Daoy (cell line): ENCODE measurements at regions not wholly inside any gene's neighbourhood (a gene's known extent, or its start where the extent isn't known, plus 50 kb on each side); places are given as distances from the start of the nearest gene placed in this dataset.
"Not testable (repeated sequence)": the region's sequence is repeated elsewhere in the genome, so short reads cannot be mapped to it uniquely, and the experiment has no call there.

ENCODE experiments used
- DNase-seq: peaks from one replicate; pipeline ENCODE4 v3.0.0-alpha.2; 2015; ENCODE audit warnings: low read depth

DNA sequence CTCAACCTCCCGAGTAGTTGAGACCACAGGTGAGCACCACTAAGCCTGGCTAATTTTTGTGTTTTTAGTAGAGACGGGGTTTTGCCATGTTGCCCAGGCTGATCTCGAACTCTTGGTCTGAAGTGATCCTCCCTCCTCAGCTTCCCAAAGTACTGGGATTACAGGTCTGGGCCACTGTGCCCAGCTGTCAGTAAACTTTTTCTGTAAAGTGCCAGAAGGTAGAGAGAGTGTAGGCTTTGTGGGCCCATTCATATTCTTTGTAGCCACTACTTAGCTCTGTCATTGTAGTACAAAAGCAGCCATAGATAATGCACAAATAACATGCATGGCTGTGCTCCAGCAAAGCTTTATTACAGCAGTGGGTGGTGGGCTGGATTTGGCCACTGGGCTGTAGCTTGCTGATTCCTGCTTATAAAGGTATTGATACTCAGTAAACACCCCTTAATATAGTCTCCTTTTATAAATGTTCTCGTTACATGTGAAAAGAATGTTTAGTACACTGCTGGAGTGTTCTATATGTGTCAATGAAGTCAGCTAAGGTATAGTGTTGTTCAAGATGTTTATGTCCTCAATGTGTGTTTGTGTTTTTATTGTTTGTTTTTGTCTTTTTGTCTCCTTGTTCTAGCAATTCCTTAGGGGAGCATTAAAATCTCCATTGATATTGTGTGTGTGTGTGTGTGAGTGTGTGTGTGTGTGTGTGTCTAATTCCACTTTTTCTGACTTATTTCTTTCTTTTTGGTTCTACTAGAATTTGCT, 644.7 kb upstream of the DPP6 start:
- DNase-seq = no peak

DNA sequence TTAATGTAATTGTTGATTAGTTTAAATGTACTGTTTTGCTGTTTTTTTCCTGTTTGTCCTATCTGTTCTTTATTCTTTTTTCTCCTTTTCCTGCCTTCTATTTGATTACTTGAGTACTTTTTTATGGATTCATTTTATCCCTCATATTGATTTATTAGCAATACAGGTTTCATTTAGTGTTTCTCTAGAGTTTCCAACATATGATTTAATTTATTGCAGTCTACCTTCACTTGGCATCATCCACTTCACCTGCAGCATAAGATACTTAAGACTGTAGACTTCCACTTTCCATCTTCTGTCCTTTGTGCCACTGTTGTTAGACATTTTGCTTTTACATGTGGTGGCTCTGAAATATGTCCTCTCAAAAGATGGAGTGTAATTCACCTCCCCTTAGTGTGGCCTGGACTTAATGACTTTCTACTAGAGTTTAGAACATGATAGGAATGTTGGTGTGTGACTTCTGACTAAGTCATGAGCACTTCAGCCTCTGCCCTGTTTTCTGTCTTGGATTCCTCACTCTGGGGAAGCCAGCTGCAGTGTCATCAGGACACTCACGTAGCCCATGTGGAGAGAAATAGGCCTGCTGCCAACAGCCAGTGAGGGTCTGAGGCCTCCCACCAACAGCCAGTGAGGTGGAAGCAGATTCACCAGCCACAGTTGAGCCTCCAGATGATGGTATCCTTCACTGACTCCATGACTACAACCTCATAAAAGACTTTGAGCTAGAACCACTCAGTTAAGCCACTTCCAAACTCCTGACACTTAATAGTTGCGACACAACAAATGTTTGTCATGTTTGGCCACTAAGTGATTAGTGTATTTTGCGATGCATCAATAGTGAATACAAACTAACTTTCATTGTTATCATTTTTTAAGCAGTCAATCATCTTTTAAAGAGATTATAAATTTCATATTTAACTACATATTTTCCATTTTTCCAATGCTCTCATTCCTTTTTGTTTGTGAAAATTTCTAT, 643.5 kb upstream of the DPP6 start:
- DNase-seq = peak; percentile 79

DNA sequence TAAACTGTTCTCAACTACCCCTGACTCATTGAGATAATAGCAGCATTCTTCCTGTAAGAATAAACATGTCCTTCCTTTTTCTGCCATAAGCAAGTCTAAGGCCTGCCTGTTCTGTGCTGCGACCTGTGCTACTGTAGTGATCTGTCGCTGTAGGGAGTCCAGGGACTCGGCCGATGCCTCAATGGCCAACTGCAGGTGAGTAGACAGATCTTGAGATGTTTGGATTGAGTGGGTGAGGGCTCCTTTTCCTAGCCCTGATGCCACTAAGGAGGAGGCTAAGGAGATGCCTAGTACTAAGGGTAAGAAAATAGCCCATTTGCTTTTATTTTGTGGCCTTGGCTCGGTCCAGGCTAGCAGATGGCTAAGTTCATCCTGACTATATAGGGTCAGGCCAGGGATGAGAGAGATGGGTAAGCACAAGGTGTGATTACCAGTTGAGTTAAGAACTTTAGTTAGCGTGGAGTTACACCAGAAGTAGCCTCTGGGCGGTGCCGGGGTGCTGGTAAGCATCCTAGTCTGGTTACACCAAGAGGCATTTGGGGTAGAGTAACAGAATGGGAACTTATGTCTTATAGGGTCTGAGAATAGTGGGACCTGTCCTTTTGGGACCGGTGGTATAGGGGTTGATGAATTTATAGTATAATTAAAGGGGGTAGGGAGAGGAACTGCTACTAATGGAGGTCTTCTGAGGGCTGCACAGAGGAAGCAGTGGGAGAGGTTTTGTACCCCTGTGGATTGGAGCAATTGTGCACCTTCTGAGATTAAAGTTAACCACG, 642.4 kb upstream of the DPP6 start:
- not testable (repeated sequence) for DNase-seq

DNA sequence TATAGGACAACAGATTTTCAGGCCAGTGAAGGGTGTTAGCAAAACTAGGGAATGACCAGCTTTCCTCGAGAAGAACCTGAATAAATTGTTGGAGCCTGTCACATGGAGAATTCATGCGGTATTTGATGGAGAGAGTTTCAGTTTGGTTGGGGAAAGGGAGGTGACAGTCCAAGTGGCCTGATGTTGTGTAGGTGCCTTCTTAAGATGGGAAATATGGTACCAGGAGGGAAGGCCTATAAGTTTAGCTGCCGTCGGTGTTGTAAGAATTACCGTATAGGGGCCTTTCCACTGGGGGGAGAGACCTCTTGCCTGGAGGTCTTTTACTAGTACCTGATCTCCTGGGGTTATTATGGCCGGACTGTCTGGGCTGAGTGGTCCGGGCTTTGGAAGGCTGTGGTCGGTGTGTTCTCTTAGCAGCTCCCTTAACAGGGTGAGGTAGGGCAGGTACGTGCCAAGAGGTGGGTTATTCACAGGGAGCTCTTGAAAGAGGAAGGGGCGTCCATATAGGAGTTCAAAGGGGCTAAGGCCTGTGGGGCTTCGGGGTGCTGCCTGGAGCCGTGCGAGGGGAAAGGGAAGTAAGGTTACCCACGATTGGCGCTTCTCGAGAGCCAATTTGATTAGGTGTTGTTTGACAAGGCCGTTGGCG, 641.1 kb upstream of the DPP6 start:
- DNase-seq = not testable (repeated sequence)

DNA sequence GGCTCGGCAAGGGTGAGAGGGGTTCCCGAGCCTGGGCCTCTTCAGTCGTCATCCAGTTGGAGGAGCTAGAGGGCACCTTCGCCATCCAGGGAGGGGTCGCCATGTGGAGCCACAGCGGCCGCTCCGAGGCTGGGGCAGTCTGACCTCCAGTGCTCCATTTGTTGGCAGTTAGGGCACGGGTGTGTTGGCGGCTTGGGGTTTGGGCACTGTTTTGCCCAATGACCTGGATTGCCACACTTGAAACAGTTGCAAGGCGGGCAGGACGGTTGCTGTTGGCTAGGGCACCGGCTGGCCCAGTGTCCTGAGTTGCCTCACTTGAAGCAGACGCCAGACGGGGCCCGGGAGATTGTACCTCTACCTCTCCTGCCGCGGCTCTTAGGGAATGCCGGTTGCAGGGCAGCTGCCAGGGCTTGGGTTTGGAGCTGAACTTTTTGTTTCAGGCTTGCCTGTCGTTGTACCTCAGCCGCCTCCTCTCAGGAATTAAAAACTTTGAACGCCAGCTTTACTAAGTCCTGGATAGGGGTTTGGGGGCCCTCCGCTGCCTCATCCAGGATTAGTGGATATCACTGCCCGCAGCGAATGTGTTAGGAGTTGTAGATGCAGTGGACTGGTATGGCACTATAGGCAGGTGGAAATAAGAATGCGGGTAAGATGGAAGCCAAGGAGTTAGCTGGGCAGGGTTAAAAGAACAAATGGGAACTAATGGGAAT, 639.9 kb upstream of the DPP6 start:
- peak; percentile 53 for DNase-seq

DNA sequence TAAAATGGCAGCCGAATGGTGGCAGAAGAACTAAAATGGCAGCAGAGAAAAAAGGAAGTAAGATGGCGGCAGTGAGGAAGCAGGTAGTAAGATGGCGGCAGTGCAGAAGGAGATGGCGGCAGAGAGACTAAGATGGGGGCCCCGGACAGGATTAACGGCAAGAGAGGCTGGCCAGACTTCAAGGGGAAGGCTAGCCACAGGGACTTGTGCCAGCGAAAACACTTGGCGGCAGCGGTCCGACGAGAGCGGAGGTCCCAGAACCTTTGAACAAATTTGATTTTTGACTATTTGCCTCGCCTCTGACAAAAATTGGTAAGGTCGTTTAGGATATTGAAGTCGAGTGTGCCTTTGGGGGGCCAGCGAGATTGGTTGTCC, 639.4 kb upstream of the DPP6 start:
- peak; percentile 74 for DNase-seq

DNA sequence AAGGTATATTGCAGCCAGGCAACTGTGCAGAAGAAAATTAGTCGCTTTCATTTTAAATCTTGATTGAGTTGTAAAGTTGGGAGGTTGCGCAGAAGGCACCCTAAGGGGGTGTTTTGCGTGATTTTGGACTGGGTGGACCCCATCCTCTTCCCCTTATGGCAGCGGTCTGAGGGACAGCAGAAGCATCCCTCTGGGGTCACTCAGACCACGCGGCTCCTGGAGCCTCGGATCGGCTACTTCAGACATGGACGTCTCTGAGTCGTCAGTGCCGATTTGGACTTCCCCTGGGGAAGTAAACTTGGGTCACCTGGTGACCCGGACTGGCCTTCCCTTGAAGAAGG, 639.0 kb upstream of the DPP6 start:
- DNase-seq = peak; percentile 57

DNA sequence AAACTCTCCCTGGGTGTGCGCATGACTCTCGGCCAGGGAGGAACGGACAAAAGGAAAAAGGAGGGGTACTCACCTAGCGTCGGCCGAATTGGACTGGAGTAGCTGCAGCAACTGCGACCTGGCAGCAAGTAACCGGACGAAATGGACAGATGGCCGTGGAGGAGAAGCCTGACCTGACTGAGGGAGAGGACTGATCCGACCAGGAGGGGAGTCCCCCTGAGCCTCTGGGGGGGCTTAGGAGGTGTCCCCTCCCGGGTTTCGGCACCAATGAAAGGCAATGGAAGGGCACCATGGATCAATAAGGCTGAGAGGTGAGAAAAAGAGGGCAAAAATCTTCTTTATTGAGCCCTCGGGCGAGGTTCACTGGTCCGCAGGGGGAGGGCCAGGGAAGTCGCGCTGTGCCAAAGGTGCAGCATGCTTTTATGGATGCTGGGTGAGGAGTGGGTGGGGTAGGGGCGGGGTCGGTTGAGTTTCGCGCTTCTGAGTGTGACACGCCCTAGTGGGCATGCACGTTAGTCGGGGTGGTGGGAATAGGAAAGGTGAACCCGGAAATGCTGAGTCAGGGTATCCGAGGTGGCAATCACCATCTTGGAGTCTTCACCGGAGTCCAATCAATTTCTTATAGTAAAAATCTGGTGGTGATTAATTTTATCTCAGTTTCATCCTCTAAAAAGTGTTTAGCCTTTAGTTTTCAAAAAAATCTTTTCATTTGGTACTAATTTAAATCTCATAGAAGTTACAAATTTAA, 638.5 kb upstream of the DPP6 start:
- DNase-seq = peak; percentile 92

DNA sequence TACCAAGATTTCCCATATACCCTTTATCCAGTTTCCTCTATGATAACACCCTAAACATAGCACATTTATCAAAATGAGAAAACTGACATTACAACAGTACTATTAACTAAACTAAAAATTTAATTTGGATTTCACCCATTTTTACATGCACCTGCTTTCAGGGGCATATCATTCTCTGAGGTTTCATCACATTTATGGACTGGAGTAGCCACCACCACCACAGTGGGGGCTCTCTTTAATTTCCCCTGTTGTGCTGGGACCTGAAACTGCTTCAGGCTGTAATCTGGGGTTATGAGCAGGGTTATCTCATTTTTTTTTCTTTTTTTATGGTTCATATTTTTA, 637.9 kb upstream of the DPP6 start:
- DNase-seq = no peak

DNA sequence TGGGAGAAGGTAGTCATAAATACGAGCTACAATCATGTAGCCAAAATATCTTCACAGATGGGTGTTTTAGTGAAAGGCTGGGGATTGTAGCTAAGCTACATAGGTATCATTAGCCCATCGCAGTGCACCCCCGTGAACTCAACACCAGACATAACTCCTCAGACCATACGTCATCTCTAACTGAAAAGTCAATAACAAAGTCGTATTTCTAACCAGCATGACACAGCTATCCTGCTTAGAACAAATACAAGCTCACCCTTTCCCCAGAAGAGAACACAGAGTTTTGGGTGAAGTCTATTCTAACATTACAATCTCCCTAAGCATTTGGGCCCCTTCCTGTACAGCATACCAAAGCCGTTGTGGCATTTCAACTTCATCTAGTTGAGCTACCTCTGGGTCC, 636.6 kb upstream of the DPP6 start:
- DNase-seq = peak; percentile 71

DNA sequence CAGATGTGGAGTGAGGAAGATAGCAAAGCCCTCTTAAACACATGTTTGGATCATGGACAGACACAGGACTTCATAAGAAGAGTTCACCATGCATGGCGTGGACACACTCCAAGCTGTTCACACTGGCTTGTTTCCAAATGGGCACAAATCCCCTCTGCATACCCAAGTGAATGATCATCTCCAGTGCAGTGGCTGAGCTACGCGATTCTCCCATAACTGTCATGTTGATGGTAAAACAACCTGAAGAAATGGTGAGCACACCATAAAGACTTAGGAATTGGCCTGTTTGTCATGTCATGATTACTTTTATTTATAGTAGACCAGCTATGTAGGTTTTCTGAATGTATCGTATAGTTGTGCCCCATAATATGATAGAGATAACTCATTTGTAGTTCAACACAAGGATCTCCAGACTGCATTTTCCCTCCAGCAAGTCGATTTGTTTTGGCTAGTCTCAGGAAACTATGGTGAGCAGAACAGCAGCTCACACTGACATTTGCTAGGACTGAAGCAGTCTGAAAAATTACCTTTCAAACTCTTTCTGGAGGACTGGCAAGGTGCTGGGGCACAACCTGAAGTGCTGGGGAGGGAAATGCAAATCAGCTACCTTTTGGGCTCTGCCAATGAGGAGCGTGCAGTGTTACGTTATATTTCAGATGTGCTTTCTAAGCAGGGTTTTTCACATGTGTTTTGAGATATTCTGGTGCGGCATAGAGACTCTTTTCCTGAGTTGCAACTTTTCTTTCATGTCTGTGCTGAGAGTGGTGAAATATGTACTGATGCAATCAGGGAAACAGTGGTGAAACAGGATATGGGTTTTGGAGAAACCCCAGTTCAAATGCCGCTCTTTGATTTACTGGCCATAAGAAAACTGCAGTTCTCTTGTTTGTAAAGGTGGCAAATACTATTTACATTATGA, 629.6 kb upstream of the DPP6 start:
- no peak for DNase-seq

DNA sequence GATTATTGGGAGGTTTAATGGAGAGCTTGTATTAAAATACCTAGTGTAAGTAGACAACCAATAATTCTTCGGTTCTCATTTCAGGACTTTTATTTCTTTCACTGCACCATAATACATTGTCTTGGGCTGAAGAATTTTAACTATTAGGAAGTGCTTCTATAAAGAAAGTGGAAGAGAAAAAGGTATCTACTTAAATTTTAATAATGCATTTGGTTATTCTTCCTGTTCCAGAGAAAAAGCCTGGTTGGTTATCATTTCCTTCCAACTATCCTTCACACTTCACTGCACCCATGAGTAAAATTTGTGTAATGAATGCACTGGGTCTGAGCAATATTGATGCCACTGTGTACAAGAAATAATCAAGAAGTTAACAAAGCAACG, 629.0 kb upstream of the DPP6 start:
- DNase-seq = no peak

DNA sequence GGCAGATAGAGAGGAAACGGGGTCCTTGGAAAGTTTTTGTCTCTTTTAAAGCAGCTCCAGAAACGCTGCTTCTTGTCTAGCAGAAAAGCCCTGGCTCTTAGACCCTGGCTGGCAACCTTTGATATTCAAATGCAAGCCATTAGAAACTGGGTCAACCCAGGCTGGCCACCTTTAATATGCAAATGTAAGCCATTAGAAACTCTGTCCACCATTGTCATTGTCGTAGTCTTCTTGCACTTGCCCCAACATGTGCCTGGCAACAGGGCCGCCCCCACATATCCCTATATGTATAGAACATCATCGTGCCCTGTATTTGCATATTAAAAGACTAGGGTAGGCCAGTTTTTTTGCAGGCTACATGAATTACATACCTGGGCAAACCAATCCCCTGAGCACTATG, 621.3 kb upstream of the DPP6 start:
- no peak for DNase-seq

DNA sequence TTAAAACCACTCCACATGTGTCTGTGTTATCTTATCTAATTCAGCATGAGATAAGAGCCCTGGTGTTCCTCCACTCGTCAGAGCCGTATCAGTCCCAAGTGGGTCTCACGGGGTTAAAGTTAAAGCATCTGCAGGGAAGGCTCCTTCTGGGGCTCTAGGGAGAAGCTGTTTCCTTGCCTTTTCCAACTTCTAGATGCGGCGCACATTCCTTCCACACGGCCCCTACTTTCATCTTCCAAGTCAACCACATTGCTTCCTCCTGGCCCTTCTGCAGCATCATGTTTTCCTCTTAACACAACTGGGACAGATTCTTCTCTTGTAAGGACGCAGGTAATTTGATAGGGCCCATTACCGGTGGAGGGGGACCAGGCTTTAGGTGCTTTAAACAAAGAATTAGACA, 620.1 kb upstream of the DPP6 start:
- DNase-seq = peak; percentile 70

DNA sequence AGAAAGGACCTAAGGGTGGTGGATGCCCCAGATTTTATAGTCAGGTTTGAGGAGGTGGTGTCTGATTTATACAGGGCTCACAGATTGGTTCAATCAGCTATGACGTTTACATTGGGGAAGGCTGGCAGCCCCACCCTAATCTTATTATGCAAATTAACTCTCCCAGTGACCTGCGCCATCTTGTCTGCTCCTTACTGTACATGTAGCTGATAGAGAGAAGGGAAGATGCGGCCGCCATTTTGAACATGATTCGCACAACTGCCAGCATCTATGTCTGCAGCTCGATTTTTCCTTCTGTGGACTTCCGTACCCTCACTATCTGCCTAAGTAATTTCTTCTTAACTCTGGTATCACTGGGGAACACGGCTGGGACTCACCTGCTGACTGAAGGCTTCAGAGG, 619.0 kb upstream of the DPP6 start:
- DNase-seq = peak; percentile 71

DNA sequence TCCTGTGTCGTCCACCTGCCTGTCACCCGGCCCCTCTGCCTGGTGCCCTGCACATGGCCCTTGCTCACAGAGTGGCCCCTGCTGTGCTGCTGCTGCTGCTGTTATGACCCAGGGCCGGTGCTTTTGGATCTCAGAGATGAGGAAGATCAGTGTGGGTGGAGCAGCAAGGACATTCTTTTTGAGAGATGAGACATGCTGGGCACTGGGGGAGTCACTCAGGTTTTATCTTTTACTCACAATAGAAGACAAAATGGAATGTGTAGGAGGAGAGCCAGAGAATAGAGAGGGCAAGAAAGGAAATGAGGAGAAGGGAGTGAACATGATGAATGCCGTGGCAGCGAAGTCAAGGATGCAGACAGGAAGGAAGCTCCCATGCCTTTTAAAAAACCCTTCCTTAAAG, 611.5 kb upstream of the DPP6 start:
- no peak for DNase-seq

DNA sequence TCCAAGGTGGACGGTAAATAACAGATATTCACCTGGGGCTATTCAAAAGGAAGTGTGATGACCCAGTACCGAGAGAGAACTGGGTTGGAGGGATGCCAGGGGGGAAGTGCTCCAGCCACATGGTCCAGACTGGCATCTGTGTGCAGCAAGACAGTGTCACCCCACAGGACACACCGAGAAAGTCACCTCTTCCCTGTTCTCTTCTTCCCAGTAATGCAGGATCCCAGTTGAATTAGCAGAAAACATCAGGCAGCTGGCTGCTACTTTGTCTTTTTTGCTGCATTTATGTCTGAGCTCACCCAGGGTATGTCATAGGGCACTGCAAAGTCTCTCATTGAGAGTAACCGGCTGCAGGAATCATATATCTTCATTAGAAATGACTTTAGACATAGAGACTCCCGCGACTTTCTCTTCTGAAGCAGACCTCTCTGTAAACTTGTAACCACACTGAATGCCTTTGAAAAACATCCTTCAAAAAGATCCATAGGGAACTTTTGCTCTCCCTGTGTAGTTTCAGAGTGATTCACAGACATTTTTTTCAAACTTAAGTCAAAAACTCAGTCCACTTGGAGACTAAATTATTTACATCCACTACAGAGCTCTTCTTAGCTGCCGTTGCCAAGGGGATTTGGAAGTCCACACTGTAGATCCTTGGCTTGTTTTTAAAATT, 609.0 kb upstream of the DPP6 start:
- no peak for DNase-seq

DNA sequence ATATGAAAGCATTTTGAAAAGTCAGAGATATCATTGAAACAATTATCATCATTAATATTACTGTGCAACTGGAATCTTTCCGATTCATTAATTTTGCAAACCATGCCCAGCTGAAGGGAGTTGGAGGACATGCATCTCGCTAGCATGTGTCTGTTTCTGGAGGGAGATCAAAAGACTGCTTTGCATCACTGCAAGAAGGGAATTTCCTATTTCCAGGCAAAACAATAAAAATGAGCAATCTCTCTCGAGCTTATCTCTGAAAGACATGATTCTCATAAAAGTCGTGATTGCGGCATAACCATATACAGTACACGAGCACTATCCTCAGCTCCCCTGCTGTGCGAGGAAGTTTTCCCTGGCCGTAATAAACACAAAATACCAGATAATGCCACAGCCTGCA, 607.6 kb upstream of the DPP6 start:
- DNase-seq = peak; percentile 67

DNA sequence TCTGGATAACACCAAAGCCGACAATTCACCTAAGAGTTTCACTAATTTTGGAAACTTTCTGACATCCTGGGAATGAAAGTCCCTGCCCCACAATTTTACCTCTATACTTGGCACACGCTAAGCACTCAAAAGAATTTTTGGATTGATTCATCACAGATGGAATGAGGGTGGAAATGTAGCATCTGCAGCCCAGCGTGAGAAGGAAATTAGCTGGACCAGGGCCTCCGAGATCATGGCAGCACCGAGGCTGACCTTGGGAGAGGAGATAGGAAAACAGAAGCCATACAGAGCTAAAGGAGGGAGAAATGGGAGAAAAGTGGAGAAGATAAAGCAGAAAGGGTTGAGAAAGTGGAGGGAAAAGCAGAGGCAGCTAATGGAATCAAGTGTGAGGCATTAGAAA, 606.6 kb upstream of the DPP6 start:
- no peak for DNase-seq
